Aorta (tissue), 5 donors: ENCODE measurements at regions not wholly inside any gene's neighbourhood (a gene's known extent, or its start where the extent isn't known, plus 50 kb on each side); places are given as distances from the start of the nearest gene placed in this dataset.
"Not testable (repeated sequence)": the region's sequence is repeated elsewhere in the genome, so short reads cannot be mapped to it uniquely, and the experiment has no call there.

Experiments used
- ATAC-seq: fragments of 200-7000 bp; cut with Tn5 transposase; one replicate; pipeline ENCODE4 v1.9.1; 2022; ENCODE audit warnings: moderate library complexity; ENCODE audit not compliant: low FRiP score
- DNase-seq, 2 donors: peaks; one replicate each; pipeline ENCODE4 v3.0.0-alpha.2; 2020
- H3K27ac ChIP-seq, 2 donors: one replicate each; pipeline ENCODE4 v1.5.1; 2013; ENCODE audit warnings: low read length in 2 of 2, mild to moderate bottlenecking in 2 of 2, moderate library complexity in 2 of 2, control low read depth in 1 of 2, inconsistent platforms in 1 of 2, low read depth in 1 of 2
- H3K27me3 ChIP-seq, 2 donors: one replicate each; pipeline ENCODE4 v1.6.1; 2013; ENCODE audit warnings: control low read depth in 1 of 2, low read length in 1 of 2, mild to moderate bottlenecking in 1 of 2, moderate library complexity in 1 of 2; ENCODE audit not compliant: insufficient read depth in 2 of 2, control insufficient read depth in 1 of 2
- H3K36me3 ChIP-seq, 2 donors: one replicate each; pipeline ENCODE4 v1.6.1; 2013; ENCODE audit warnings: control low read depth in 1 of 2, low read length in 1 of 2, mild to moderate bottlenecking in 1 of 2; ENCODE audit not compliant: insufficient read depth in 2 of 2, control insufficient read depth in 1 of 2
- H3K4me1 ChIP-seq, 2 donors: one replicate each; pipeline ENCODE4 v1.6.1; 2013; ENCODE audit warnings: low read length in 2 of 2, control low read depth in 1 of 2, mild to moderate bottlenecking in 1 of 2, moderate library complexity in 1 of 2; ENCODE audit not compliant: insufficient read depth in 2 of 2, control insufficient read depth in 1 of 2
- H3K4me3 ChIP-seq, 2 donors: one replicate each; pipeline ENCODE4 v1.5.1; 2013; ENCODE audit warnings: low read length in 2 of 2, control low read depth in 1 of 2, mild to moderate bottlenecking in 1 of 2
- H3K9me3 ChIP-seq: one replicate; pipeline ENCODE4 v1.6.1; 2013; ENCODE audit warnings: mild to moderate bottlenecking, low read length; ENCODE audit not compliant: control insufficient read depth
- WGBS, 2 donors: extraction: QIAGEN DNeasy Blood & Tissue Kit; methylation state at CpG; one replicate each; pipeline ENCODE4 v1.1.7; 2013; 5-methylcytosine and 5-hydroxymethylcytosine counted together
- intact Hi-C, 2 donors: fragments of 100-400 bp; cut with DNase I; formaldehyde crosslinking; loops; one replicate each; pipeline versions ENCODE4 v1.14.2 to v1.15.0; 2022
- donor health status: healthy with polysubstance abuse.
- donor health status: Bipolar disorder and iron deficiency.
- donor health status: DM: no; HTN: no; CAD: no.
- donor health status: DM: no; HTN: no; CAD: no.
- donor health status: DM: yes; HTN: yes; CAD: no.

GRCh38 chr1:229170778-229171505, 100.0 kb upstream of the RAB4A start:
- H3K36me3 ChIP-seq: no peaks in the 10 kb centered on the region
- 79 to 83% methylated on average over 8 of the region's 8 CpGs for WGBS, 2 donors
- ATAC-seq: no peak
- no peaks in the 10 kb centered on the region for H3K9me3 ChIP-seq
- no peak overlapping the region for H3K4me3 ChIP-seq
- H3K4me1 ChIP-seq: no peaks in the 10 kb centered on the region
- DNase-seq: no peak
- H3K27ac ChIP-seq: no peak overlapping the region
- H3K27me3 ChIP-seq: no peaks in the 10 kb centered on the region
- intact Hi-C loops: no loop called here

DNA sequence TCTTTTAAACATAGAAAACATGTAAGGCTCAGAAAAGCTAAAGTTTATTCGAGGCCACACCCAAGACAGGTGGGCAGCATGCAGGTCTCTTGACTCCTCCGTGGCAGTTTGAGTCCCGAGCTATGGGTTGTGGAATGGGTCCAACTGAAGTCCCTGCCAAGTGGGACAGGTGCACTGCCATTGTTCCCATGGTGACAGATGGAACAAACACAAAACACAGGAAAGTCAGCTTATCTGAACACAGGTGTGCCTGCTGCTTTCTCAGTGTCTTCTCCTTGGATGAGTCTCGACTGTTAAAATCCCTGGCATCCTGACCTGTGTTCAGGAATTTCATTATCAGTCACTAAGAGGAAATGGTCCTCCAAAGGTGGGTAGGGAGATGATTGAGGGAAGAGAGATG, 99.0 kb upstream of the RAB4A start:
- intact Hi-C loops: no loop called here
- Histone ChIP-seq H3K27ac (no peak overlapping the region), H3K4me1 (no peaks in the 10 kb centered on the region), H3K4me3 (no peak overlapping the region), H3K9me3 (no peaks in the 10 kb centered on the region), H3K36me3 (no peaks in the 10 kb centered on the region), H3K27me3 (no peaks in the 10 kb centered on the region)
- ATAC-seq (no peak), DNase-seq (no peak)
- WGBS, 2 donors: 86 to 91% methylated on average over 4 of the region's 4 CpGs

GRCh38 chr1:229173491-229174476, 97.1 kb upstream of the RAB4A start:
- DNase-seq, H3K27me3 ChIP-seq, H3K36me3 ChIP-seq, H3K4me3 ChIP-seq, H3K27ac ChIP-seq, H3K9me3 ChIP-seq, intact Hi-C loops, H3K4me1 ChIP-seq, ATAC-seq: not testable (repeated sequence)
- WGBS, 2 donors: 86 to 91% methylated on average over 14 of the region's 14 CpGs

GRCh38 chr1:229175297-229175696, 95.6 kb upstream of the RAB4A start:
- WGBS, 2 donors: 88 to 90% methylated on average over 11 of the region's 11 CpGs
- intact Hi-C loops, H3K27ac ChIP-seq, H3K4me3 ChIP-seq, H3K9me3 ChIP-seq, DNase-seq, H3K4me1 ChIP-seq, H3K36me3 ChIP-seq, H3K27me3 ChIP-seq, ATAC-seq: not testable (repeated sequence)

- 61 to 68% methylated on average over 6 of the region's 6 CpGs for WGBS, 2 donors
- H3K36me3 ChIP-seq, H3K27ac ChIP-seq, intact Hi-C loops, H3K4me1 ChIP-seq, ATAC-seq, H3K27me3 ChIP-seq, H3K4me3 ChIP-seq, DNase-seq, H3K9me3 ChIP-seq: not testable (repeated sequence)
These were observed 94.5 kb upstream of the RAB4A start for GRCh38 chr1:229176457-229176856.

GRCh38 chr1:229180161-229180560, 90.8 kb upstream of the RAB4A start:
- Histone ChIP-seq H3K27ac (no peak overlapping the region), H3K4me1 (no peaks in the 10 kb centered on the region), H3K36me3 (no peaks in the 10 kb centered on the region), H3K27me3 (no peaks in the 10 kb centered on the region), H3K4me3 (no peak overlapping the region), H3K9me3 (no peaks in the 10 kb centered on the region)
- DNase-seq: no peak
- no peak for ATAC-seq
- intact Hi-C loops: no loop called here
- 86 to 88% methylated on average over 8 of the region's 8 CpGs for WGBS, 2 donors

DNA sequence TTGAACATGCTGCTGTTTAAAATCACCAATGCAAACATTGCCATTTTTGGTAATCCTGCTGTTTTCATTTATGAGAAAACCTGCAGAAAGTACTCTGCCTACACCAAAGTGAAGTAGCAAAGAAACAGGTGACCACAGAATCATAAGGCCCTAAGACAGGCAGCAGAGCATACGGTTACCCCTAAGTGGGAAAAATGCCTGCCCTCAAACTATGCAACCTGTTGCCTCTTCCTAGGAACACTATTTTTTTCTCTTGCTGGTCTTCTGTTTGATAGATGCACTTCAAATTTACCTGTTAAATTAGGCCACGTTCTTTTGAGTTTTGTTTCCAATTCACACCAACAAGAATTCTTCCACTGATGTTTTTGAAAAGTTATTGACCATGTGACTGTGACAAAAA, 89.5 kb upstream of the RAB4A start:
- no peak overlapping the region for H3K27ac ChIP-seq
- intact Hi-C loops: no loop called here
- H3K4me3 ChIP-seq: no peak overlapping the region
- ATAC-seq (no peak), DNase-seq (no peak)
- H3K27me3 ChIP-seq: no peaks in the 10 kb centered on the region
- no peaks in the 10 kb centered on the region for H3K36me3 ChIP-seq
- H3K4me1 ChIP-seq: no peaks in the 10 kb centered on the region
- H3K9me3 ChIP-seq: no peaks in the 10 kb centered on the region
- 97 to 100% methylated on average over 2 of the region's 2 CpGs for WGBS, 2 donors

- Histone ChIP-seq H3K27ac (no peak overlapping the region), H3K27me3 (no peaks in the 10 kb centered on the region), H3K36me3 (no peaks in the 10 kb centered on the region), H3K4me1 (no peaks in the 10 kb centered on the region), H3K9me3 (no peaks in the 10 kb centered on the region), H3K4me3 (no peak overlapping the region)
- 87 to 92% methylated on average over 4 of the region's 4 CpGs for WGBS, 2 donors
- ATAC-seq: no peak
- intact Hi-C loops: no loop called here
- DNase-seq: no peak
These were observed 87.3 kb upstream of the RAB4A start for GRCh38 chr1:229183588-229183987.

- Histone ChIP-seq H3K9me3 (no peaks in the 10 kb centered on the region), H3K36me3 (no peaks in the 10 kb centered on the region), H3K4me1 (no peaks in the 10 kb centered on the region), H3K4me3 (no peak overlapping the region), H3K27me3 (no peaks in the 10 kb centered on the region), H3K27ac (no peak overlapping the region)
- intact Hi-C loops: no loop called here
- WGBS, 2 donors: 67 to 72% methylated on average over 4 of the region's 4 CpGs
- DNase-seq: no peak
- no peak for ATAC-seq
These were observed 86.8 kb upstream of the RAB4A start for GRCh38 chr1:229184066-229184465.
